HG02678 (cell line): ENCODE measurements at regions not wholly inside any gene's neighbourhood (a gene's known extent, or its start where the extent isn't known, plus 50 kb on each side); places are given as distances from the start of the nearest gene placed in this dataset.
"Not testable (repeated sequence)": the region's sequence is repeated elsewhere in the genome, so short reads cannot be mapped to it uniquely, and the experiment has no call there.

Experiments used
- ATAC-seq: cut with Tn5 transposase; IDR thresholded peaks from one replicate; pipeline ENCODE4 v1.9.1; 2021; ENCODE audit warnings: mild to moderate bottlenecking, moderate library complexity; ENCODE audit not compliant: unreplicated experiment

DNA sequence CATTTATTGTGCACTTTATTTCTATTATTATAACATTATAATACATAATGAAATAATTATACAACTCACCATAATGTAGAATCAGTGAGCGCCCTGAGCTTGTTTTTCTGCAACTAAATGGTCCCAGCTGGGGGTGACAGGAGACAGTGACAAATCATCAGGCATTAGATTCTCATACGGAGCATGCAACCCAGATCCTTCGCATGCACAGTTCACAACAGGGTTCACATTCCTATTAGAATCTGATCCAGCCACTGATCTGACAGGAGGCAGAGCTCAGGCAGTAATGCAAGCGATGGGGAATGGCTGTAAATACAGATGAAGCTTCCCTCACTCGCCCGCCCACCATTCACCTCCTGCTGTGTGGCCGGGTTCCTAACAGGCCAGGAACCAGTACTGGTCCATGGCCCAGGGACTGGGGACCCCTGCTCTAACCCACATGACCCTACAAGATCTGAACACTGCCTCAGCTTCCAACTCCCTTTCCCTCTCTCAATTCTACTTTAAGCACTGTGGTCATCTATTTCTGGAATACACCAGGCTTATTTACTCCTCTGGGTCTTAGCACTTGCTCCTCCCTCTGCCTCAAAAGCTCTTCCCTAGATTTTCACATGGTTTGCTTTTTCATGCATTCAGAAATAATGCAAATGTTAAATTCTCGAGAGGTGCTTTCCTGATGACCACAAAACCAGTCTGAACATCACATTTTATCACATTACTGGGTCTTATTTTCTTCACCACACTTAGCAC, 166.8 kb upstream of the HCCS start:
- ATAC-seq, result no peak

DNA sequence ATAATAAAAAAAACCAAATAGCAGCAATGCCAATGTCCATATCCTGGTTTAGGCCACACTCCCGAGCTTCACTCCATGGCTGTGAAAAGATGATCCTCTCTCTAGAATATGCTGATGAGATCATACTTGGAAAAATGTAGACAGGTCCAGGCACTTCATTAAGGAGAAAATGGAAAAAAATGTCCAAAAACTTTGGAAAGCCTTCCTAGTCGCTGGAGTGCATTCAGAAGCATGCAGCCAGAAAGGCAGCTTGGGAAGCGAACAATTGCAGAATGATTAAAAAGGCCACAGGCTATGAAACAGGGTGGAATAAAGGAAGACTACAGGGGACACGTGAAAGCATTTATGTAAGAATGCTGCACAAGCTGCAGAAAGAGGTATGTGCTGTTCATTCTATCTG, 165.6 kb upstream of the HCCS start:
- ATAC-seq, result no peak

DNA sequence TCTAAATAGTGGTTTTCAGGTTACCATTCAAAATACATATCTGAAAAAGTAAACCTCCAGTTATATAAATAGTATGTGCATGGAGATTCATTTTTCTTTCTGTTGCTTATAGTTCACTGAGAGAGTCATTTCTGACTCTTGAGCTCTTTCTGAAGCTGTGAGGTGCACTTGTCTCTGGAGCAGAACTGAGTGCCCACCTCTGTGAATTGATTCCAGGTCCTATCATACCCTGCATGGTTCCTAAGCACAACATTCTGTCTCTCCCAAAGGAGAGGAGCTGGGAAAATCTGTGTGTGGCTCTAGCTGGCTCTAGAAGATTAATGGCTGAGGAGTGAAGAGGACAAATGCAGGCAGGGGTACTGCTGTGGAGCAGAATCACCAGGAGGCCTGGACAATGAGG, 161.6 kb upstream of the HCCS start:
- ATAC-seq, result no peak

DNA sequence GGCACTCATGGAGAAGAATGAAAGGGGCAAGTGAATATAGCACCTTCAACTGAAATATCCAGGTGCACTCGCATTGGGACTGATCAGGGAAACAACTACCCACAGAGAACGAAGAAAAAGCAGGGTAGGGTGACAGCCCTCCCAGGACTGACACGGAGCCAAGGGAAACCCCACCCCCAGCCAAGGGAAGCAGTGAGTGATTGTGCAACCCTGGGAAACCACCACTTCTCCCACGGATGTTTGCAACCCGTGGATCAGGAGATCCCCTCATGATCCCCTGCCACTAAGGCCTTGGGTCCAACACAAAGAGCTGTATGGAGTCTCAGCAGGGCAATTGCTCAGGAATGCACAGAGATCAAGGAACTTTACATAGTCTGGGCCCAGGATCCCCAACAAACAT, 158.5 kb upstream of the HCCS start:
- ATAC-seq, result no peak

DNA sequence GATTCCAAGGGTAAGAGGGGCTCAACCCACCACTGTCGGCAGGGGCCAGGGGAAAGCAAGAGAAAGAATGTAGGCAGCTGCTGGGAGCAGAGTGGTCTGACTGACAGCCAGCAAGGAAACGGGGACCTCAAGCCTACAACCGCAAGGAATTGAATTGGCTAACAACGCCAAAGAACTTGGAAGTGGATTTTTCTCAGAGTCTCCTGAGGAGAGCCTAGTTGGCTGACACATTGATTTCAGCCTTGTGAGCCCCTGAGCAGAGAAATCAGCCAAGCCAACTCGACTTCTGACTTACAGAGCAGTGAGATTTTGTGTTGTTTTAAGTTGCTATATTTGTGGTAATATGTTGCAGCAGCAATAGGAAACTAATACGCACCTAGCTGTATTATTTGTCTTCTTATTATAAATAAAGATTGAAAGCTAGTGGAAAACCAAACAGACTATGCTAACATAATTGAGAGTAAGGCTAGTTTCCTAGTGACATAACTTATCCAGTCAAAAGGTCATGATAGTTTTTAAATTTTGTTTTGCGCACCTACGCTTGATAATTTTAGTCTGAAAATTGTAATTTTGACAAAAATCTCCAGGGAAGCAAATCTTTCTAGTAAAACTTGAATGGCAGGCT, 145.8 kb upstream of the HCCS start:
- no peak for ATAC-seq

DNA sequence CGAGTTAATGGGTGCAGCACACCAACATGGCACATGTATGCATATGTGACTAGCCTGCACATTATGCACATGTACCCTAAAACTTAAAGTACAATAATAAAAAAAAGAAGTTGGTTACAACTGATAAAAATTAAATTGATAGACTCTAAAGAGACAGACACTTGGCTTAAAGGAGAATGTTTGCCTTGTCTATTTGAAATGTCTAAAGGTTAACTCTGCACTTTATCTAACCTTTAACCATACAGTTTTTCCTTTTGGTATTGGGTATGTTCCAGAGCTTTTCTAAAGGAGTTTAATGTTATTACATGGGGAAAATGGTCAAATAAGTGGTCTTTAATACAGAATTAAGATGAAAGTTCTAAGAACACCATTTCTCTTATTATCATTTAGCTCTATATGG, 145.1 kb upstream of the HCCS start:
- ATAC-seq, result no peak

DNA sequence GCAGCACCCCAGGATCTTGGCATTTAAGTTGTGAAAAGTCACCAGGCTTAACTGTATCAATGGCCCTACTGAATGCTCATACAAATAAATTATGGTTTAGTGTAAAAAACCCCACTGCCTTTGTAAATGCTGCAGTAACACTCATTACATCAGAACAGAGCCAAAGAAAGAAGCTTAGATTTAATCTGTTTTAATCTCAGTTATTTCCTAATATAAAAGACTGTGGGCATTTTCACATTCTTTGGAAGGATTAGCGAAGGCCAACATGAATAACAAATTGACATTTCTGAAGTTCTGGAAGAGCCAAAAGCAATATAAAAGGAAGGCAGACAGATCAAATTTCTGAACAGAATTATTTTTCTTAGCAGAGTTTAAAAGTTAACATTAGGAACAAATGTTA, 140.0 kb upstream of the HCCS start:
- ATAC-seq, result no peak

DNA sequence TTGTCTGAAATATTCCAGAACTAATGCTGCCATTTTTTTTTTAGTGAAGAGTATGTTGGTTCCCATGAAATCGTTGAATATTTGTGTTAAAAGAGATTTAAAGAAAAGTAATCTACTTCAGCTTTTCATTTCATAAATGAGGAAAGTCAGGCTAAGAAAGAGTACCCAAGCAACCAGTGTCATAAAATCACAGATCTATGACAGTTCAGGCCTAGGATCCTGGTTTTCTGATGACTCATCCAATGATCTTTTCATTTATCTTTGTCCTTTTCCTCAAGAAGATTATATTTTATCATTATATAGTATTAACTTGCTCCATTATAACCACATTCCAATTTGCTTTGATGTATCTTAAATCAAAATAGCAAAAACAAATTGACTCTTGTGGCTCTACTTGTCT, 139.4 kb upstream of the HCCS start:
- no peak for ATAC-seq

DNA sequence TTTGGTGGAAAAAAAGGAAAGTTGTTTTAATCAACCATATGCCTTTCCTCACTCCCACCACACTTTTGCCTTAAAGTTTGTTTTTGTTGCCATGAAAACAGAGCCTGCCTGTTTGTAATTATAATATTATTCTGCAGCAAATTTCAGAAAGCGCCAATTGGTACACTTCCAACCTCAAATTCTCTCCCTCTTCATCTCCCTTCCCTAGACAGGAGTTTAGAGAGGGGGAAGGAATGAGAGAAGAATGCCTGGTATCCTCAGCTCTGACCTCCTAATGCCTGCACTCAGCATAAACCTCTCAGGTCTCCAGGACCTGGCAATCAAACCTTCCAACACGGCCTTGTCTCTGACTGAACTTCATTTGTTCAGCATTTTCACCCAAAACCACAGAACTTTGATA, 138.4 kb upstream of the HCCS start:
- ATAC-seq, result no peak

DNA sequence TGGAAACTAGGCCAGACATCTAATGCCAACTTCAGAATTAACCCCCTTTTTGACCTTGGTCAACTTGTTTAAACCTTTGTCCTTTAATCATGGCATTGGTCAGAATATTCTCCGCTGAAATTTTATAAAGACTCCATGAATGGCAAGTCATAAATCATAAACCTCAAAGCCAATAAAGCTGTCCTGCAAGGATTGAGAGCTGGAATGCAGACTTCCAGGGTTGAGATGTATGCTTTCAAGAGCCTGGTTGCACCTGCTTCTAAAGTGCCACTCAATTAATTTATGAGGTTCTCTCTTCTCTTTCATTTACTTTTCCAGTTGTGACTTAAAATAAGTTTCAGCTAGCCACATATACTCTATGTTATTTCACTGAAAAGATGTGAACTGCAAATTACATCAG, 136.2 kb upstream of the HCCS start:
- ATAC-seq, result no peak

DNA sequence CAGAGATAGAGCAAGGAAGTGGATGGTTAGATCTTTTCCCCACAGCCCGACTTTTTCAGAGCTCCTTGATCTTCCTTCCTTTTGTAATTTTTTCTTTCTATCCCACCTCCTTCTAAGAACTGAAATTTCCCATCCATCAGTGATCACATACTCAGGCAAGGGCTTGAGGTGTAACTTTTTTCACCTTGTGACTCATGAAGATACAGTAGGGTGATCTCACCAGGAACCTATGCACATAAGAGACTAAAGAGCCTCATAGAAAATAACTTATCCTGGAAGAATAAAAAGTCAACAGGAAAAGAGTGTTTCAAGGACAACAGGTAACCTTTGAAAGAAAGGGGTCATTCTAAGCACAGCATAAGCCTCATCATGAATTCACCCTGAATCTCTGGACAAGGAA, 131.2 kb upstream of the HCCS start:
- ATAC-seq, result no peak

DNA sequence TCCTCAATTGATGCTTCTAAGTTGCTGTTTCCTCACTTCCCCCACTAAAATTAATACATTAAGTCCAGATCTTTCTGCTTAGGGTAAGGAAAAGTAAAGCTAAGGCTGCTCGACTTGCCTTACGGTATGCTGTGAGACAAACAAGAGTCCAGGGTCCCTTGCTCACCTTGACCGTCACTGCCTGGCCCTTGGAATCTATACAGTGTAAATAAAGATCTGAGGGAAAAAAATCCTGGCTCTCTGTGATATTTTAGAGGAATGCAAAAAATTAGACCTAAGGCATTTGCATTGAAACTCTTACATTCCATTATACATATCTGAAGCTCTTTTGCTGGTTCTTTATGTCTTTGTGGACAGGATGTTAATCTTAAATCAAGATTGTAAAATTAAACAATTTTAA, 129.6 kb upstream of the HCCS start:
- ATAC-seq, result no peak

DNA sequence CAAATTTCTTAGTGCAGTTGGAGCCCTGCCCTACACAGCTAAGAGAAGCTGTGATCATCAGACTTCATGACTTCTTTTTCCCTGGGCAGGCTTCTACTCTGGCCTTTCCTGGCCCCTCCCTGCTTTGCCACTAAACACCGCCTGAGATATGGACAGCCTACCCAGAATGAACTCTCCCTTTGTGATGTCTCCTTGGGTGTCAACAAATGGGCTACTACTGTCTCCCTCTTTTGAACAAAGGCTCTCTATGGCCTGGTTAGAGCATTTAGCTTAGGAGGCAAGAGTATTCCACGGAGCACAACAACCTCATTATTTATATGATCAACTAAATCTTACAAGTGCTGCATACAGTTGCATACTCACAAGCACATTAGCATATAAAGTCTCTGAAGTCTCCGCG, 127.6 kb upstream of the HCCS start:
- ATAC-seq, result no peak

DNA sequence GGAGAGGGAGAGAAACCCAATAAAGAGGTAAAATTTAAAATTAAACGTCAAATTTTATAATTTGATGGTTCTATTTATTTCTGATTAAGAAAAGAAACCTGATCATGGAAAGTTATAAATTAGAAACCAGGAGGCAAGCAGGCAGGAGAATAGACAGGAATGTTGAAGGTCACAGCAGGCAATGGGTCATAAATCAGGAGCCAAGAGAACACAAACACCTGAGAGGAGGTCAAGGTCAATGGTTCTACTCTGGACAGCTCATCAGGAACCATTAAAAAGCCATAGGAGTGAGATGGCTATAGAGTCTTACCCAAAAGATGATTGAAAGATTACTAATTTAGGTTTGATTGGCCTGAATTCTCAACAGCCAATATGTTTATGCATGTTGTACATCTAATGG, 126.9 kb upstream of the HCCS start:
- ATAC-seq, result no peak

DNA sequence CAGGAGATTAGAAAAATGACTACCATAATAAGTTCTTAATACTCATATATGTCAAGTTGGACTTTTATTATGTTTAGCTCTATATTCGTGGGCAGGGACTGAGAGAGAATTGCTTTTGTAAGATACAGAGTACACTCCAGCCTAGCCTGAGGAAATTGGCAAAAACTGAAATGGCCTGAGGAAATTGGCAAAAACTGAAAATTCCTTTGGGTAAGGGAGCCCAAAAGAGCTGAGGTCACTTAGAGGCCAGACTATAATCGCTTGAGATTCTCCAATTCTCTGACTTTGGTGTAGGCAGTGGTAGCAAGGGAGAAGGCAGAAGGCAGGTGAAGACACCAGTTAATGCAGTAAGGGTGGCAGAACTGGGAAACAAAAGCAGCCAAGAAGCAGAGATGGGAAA, 124.5 kb upstream of the HCCS start:
- ATAC-seq, result no peak

DNA sequence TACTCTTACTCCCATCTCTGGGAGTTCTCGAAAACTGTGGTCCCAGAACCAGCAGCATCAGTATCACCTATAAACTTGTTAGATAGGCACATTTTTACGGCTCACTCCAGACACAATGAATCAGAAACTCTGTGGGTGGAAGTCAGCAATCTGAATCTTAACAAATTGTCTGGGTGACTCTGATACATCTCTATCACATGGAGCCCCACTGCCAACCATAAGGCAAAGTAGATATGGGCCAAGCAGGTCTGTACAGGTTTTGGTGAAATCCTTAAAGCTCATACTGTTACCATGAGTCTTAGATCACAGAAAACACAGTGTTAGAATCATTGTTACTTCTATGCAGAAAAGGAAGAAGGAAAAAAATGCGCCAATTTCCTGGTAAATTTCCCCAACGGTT, 122.5 kb upstream of the HCCS start:
- no peak for ATAC-seq

DNA sequence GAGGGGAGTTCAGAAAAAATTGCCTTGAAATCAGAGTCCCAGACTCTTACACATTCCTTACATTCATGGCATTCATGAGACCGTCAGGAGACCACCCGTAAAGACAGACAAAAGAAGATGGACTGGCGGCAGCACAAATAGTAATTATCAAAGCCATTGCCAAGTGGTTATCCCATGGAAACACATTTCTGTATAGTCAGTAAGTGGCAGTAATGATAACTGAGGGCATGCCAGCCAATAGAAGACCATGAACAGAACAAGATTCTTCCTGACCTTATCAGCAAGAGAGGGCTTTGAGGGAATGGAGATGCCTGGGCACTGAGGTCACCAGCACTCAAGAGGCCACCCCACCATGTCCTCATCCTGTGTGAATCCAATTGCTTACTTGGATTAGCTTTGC, 121.7 kb upstream of the HCCS start:
- ATAC-seq, result no peak

DNA sequence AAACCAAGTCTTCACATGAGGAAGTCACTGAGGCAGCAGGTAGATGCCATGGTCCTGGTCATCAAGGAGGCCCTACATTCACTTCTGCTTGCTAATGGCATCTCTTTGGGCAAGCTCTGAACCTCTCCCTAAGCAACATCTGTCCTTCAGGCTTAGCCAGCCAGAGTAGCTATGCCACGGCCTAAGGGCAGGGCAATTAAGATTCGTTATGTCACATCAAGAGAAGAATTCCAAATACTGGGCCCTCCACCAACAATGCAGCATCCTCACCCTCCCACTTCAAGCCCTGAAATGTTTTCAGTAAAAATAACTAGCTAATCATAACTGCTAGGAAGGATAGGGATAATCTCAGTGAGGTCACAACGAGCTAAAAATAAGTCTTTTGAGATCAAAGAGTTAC, 120.7 kb upstream of the HCCS start:
- ATAC-seq, result no peak

DNA sequence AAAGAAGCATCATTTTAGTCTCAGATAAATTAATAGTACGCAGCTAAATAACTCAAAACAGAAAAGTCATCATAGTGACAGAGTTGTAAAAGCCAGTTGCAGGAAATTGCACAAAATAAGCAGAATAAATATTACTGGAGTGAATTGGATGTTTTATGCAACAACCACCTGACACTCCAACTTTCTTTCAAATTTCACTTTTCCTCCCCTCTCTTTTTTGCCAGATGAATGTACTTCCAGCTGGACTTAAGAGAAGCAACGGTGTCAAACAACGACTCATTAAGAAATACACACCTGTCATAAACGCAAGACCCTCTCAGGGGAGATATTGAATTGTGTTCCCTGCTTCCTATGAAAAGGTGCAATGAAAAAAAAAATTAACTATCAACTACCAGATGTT, 120.2 kb upstream of the HCCS start:
- ATAC-seq, result no peak

DNA sequence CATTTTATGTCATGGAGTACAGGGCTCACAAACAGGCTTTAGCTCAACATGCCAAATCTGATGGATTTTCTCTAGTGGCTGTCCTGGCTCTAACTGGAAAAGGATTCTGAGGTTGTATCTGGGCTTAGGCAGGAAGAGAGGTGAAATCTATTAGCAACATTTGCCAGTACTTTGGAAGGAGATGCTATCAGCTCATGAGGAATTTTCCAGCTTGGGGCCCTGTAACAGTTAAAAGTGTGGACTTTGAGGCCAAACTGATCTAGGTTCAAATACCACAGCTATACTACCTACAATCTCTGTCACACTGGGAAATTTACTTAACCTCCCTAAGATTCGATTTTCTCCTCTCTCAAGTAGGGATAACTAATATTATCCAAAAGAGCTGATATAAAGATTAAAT, 119.0 kb upstream of the HCCS start:
- no peak for ATAC-seq

DNA sequence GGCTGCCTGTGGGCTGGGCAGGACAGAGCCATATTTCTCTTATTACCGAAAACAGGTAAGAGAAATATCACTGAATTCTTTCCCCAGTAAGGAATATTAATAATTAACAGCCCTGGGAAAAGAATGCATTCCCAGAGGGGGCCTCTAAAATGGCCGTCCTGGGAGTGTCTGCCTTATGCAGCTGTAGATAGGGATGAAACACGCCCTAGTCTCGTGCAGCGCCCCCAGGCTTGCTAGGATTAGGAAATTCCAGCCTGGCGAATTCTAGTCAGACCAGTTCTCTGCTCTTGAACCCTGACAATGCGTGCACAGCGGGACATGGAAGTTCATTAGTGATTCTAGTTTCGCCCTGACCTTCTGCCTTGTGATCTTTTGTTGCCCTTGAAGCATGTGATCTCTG, 104.1 kb upstream of the HCCS start:
- not testable (repeated sequence) for ATAC-seq

DNA sequence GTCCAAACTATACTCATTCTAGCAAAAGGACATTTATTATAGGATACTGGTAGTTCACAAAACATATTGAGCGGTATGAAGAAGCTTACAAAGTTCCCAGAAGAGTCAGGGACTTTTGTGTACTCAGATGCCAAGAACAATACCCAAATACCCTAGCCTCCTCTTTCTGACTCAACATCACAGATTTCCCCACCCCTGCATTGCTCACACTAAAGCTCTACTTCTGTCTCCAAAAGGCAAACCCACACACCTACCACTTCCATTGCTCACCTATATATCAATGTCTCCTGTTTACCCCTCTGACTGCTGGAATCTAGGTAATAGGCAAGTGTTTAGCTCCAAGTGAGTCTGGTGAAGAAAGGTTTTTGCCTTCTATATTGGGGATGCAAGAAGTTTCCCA, 100.7 kb upstream of the HCCS start:
- no peak for ATAC-seq

DNA sequence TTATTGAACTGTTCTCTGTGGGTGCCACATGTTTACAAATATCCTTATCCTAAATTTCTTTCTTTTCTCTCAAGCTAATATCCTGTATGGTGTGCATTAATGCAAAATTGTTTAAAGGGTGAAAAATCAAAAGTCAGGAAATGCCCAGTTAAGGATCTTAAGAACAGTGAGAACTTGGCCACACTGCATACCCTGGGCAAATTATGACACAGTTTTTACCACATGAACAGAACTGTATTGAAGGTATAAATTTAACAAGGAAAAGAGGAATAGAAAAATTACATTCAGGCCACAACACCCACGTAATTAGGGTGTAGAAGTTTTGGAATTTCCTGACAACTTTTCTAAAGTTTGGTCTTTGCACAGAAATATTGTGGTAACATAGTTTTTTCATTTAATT, 94.4 kb upstream of the HCCS start:
- ATAC-seq, result no peak
